HEK293T (cell line): ENCODE measurements at regions not wholly inside any gene's neighbourhood (a gene's known extent, or its start where the extent isn't known, plus 50 kb on each side); places are given as distances from the start of the nearest gene placed in this dataset.

Source experiments
- ARNT ChIP-seq: fragments of 450-650 bp; IDR thresholded peaks from 2 replicates; pipeline ENCODE4 v1.6.1; 2017; ENCODE audit warnings: mild to moderate bottlenecking
- BHLHE40 ChIP-seq: fragments of 450-650 bp; IDR thresholded peaks from 2 replicates; pipeline ENCODE4 v1.6.1; 2016; ENCODE audit warnings: mild to moderate bottlenecking, moderate library complexity, borderline replicate concordance
- CTBP1 ChIP-seq: fragments of 450-650 bp; IDR thresholded peaks from 2 replicates; pipeline ENCODE4 v1.6.1; 2016; ENCODE audit warnings: borderline replicate concordance
- ELF4 ChIP-seq: fragments of 450-650 bp; IDR thresholded peaks from 2 replicates; pipeline ENCODE4 v1.6.1; 2017; ENCODE audit warnings: antibody characterized with exemption
- FOXK2 ChIP-seq: fragments of 450-650 bp; IDR thresholded peaks from 2 replicates; pipeline ENCODE4 v1.6.1; 2016; ENCODE audit warnings: mild to moderate bottlenecking
- FOXM1 ChIP-seq: fragments of 450-650 bp; IDR thresholded peaks from 2 replicates; pipeline ENCODE4 v1.6.1; 2017; ENCODE audit warnings: mild to moderate bottlenecking, borderline replicate concordance
- L3MBTL2 ChIP-seq: fragments of 450-650 bp; conservative IDR thresholded peaks from 2 replicates; pipeline ENCODE4 v1.6.1; 2016; ENCODE audit warnings: mild to moderate bottlenecking
- LEF1 ChIP-seq: fragments of 450-650 bp; IDR thresholded peaks from 2 replicates; pipeline ENCODE4 v1.6.1; 2017; ENCODE audit warnings: mild to moderate bottlenecking, borderline replicate concordance
- NFRKB ChIP-seq: fragments of 450-650 bp; IDR thresholded peaks from 2 replicates; pipeline ENCODE4 v1.6.1; 2016; ENCODE audit warnings: mild to moderate bottlenecking, moderate library complexity
- SP1 ChIP-seq: fragments of 450-650 bp; IDR thresholded peaks from 2 replicates; pipeline ENCODE4 v1.6.1; 2017
- SUZ12 ChIP-seq: fragments of 450-650 bp; IDR thresholded peaks from 2 replicates; pipeline ENCODE4 v1.6.1; 2016; ENCODE audit warnings: mild to moderate bottlenecking
- TARDBP ChIP-seq: fragments of 450-650 bp; IDR thresholded peaks from 2 replicates; pipeline ENCODE4 v1.6.1; 2016
- ZNF384 ChIP-seq: fragments of 450-650 bp; IDR thresholded peaks from 2 replicates; pipeline ENCODE4 v1.6.1; 2016

DNA sequence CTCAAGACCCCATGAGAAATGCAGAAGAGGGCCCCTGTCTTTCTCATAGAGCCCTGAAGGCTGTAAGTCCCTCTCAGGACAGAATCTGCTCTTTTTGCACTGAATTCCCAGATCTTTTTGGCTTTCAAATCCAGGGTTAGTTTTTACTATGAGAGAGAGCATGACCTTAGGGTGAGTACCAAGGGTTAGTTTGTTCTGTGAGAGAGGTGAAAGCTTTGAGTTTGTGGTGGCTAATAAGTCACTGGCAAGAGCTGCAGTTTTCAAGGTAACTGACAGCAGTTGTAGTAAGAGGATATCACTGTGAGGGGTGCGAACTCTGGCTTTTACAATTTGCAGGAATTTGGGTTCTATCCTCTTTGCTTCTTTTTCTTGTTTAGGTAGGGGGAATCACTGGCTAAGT, 248.4 kb upstream of the KCNH7 start:
- TF ChIP-seq NFRKB (no peak), L3MBTL2 (no peak), SP1 (no peak), BHLHE40 (no peak), LEF1 (no peak), ARNT (no peak), ELF4 (no peak), CTBP1 (no peak), FOXK2 (no peak), SUZ12 (no peak), ZNF384 (no peak), FOXM1 (no peak), TARDBP (no peak)
